PC-3 (cell line): ENCODE measurements at regions not wholly inside any gene's neighbourhood (a gene's known extent, or its start where the extent isn't known, plus 50 kb on each side); places are given as distances from the start of the nearest gene placed in this dataset.

Experiments
- CTCF ChIP-seq: fragments of 300-600 bp; sonication (generic); conservative IDR thresholded peaks from 2 replicates; pipeline ENCODE4 v1.5.1; 2017; ENCODE audit warnings: antibody characterized with exemption, low read depth, mild to moderate bottlenecking, low read length
- EZH2 ChIP-seq: fragments of 300-600 bp; sonication (generic); IDR thresholded peaks from one replicate; pipeline ENCODE4 v1.6.1; 2017; ENCODE audit warnings: antibody characterized with exemption, mild to moderate bottlenecking, low read length; ENCODE audit not compliant: unreplicated experiment
- EZH2phosphoT487 ChIP-seq: fragments of 300-600 bp; sonication (generic); IDR thresholded peaks from 2 replicates; pipeline ENCODE4 v1.6.1; 2018; ENCODE audit warnings: mild to moderate bottlenecking, antibody characterized with exemption, low read length, borderline replicate concordance

GRCh38 chr2:136222862-136223261, 104.9 kb upstream of the CXCR4 start:
- TF ChIP-seq CTCF (no peak), EZH2phosphoT487 (no peak), EZH2 (no peak)
